Left ventricle myocardium inferior (tissue), 1 donor: ENCODE measurements at regions not wholly inside any gene's neighbourhood (a gene's known extent, or its start where the extent isn't known, plus 50 kb on each side); places are given as distances from the start of the nearest gene placed in this dataset.

ENCODE experiments used
- DNase-seq: peaks from one replicate; pipeline ENCODE4 v3.0.0-alpha.2; 2020
- H3K27ac ChIP-seq: fragments of 200-600 bp; replicated peaks from 2 replicates; pipeline ENCODE4 v1.8.0; 2021
- H3K27me3 ChIP-seq: fragments of 200-600 bp; 2 replicates; pipeline ENCODE4 v1.8.0; 2021; ENCODE audit warnings: low read depth
- H3K36me3 ChIP-seq: fragments of 200-600 bp; 2 replicates; pipeline ENCODE4 v1.8.0; 2021
- H3K4me1 ChIP-seq: fragments of 200-600 bp; 2 replicates; pipeline ENCODE4 v1.8.0; 2021
- H3K4me3 ChIP-seq: fragments of 200-600 bp; 2 replicates; pipeline ENCODE4 v1.8.0; 2021; ENCODE audit warnings: mild to moderate bottlenecking, moderate library complexity
- H3K9me3 ChIP-seq: fragments of 200-600 bp; replicated peaks from 2 replicates; pipeline ENCODE4 v1.8.0; 2021
- CTCF ChIP-seq: fragments of 200-600 bp; IDR thresholded peaks from 2 replicates; pipeline ENCODE4 v1.8.0; 2021; ENCODE audit warnings: antibody characterized with exemption, mild to moderate bottlenecking, borderline replicate concordance
- intact Hi-C: fragments of 100-400 bp; cut with micrococcal nuclease; formaldehyde crosslinking; loops from one replicate; pipeline ENCODE4 v1.11.0; 2022
- donor health status: DM: no; HTN: yes; CAD: no; lungs with severe emphysema.

DNA sequence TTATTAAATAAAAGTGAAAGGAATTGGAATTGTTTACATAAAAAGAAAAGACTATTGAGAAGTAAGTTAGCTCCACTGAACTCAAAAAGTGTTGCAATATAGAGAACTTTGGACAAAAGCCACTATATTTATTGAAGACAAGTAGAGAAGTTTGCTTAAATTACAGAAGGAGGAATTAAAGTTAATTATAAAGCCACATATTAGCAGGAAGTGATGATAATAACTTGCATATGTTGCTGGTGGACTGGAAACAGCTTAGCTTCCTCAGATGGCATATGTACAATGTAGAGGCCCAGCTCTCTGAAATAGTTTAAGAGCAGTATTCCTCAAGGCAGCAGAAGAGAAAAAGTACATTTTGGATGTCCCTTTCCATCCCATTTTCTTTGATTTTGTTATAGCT is 400.7 kb downstream of the GATA3 start:
- H3K27ac ChIP-seq = no peak overlapping the region
- no peak overlapping the region for H3K4me3 ChIP-seq
- intact Hi-C loops = no loop called here
- no peaks in the 10 kb centered on the region for H3K36me3 ChIP-seq
- H3K4me1 ChIP-seq = no peaks in the 10 kb centered on the region
- no peak for TF ChIP-seq CTCF
- peaks cover 19% of the 10 kb centered on the region for H3K9me3 ChIP-seq
- no peaks in the 10 kb centered on the region for H3K27me3 ChIP-seq
- no peak for DNase-seq

- no peak for DNase-seq
- no peak overlapping the region for H3K4me3 ChIP-seq
- H3K27me3 ChIP-seq = no peaks in the 10 kb centered on the region
- H3K4me1 ChIP-seq = no peaks in the 10 kb centered on the region
- peaks cover 19% of the 10 kb centered on the region for H3K9me3 ChIP-seq
- H3K36me3 ChIP-seq = no peaks in the 10 kb centered on the region
- H3K27ac ChIP-seq = no peak overlapping the region
- no peak for TF ChIP-seq CTCF
- intact Hi-C loops = no loop called here
Measured at GRCh38 chr10:8456386-8456785, 401.9 kb downstream of the GATA3 start.

DNA sequence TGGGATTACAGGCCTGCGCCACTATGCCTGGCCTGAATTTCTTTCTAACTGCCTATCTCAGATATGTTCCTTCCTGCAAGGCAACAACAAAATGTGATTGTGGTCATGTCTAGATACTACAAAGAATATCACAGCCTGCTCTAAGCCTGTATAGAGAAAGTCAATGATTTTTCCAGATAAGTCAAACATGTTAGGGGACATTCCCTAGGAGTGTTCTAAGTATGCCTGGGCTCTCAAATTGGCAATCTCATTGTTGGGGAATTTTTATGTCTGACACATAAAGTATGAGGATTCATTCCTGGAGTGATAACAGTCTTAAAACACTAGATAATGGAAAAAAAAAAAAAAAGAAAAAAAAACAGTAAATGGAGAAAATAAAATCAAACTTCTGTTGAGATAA is 406.1 kb downstream of the GATA3 start:
- Histone ChIP-seq H3K9me3 (peaks cover 19% of the 10 kb centered on the region), H3K4me3 (no peak overlapping the region), H3K36me3 (no peaks in the 10 kb centered on the region), H3K4me1 (no peaks in the 10 kb centered on the region), H3K27ac (no peak overlapping the region), H3K27me3 (no peaks in the 10 kb centered on the region)
- DNase-seq = no peak
- TF ChIP-seq CTCF = no peak
- intact Hi-C loops = no loop called here

GRCh38 chr10:8462565-8462964 is 408.1 kb downstream of the GATA3 start:
- Histone ChIP-seq H3K27ac (no peak overlapping the region), H3K4me1 (no peaks in the 10 kb centered on the region), H3K4me3 (no peak overlapping the region), H3K36me3 (no peaks in the 10 kb centered on the region), H3K27me3 (no peaks in the 10 kb centered on the region), H3K9me3 (peaks cover 9% of the 10 kb centered on the region)
- no peak for DNase-seq
- no peak for TF ChIP-seq CTCF
- intact Hi-C loops = no loop called here

DNA sequence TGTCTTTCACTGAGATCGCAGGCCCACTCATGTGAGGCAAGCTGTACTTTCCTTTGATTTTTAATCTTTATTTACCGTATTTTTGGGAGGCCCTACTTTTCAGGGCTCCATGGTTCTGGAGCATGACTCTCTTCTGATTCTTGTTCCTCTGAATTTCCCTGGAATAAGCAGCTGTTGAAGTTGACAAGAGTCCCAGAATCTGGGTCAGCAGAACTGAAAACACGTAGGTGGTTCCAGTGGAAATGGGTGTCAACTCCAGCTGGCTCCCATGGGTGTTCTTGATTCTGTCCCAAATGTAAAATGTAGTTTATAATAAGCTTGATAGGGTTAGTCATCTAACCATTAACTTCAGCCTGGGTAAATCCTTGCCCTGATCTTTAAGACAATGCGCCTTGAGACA is 409.4 kb downstream of the GATA3 start:
- Histone ChIP-seq H3K27me3 (no peaks in the 10 kb centered on the region), H3K9me3 (no peaks in the 10 kb centered on the region), H3K27ac (no peak overlapping the region), H3K4me1 (no peaks in the 10 kb centered on the region), H3K4me3 (no peak overlapping the region), H3K36me3 (no peaks in the 10 kb centered on the region)
- no peak for TF ChIP-seq CTCF
- no peak for DNase-seq
- intact Hi-C loops = no loop called here

- no peak for DNase-seq
- Histone ChIP-seq H3K27ac (no peak overlapping the region), H3K36me3 (no peaks in the 10 kb centered on the region), H3K4me3 (no peak overlapping the region), H3K9me3 (no peaks in the 10 kb centered on the region), H3K4me1 (no peaks in the 10 kb centered on the region), H3K27me3 (no peaks in the 10 kb centered on the region)
- no peak for TF ChIP-seq CTCF
- intact Hi-C loops = no loop called here
Measured at GRCh38 chr10:8468477-8468876, 414.0 kb downstream of the GATA3 start.
